ENCODE measurements at regions not wholly inside any gene's neighbourhood (a gene's known extent, or its start where the extent isn't known, plus 50 kb on each side); places are given as distances from the start of the nearest gene placed in this dataset.

- no peaks in the 10 kb centered on the region for H3K36me3 ChIP-seq (ENCODE audit: control insufficient read depth in 2 of 2, extremely low read depth in 1 of 2, insufficient read depth in 2 of 2, low read length in 2 of 2)
- no peaks in the 10 kb centered on the region for H4K20me1 ChIP-seq (ENCODE audit: control insufficient read depth, extremely low read depth, insufficient read depth, low read length)
- TF ChIP-seq CTCF (optimal IDR thresholded peaks at IDR 0.05 in 1 of 3, IDR thresholded peaks at IDR 0.05 in 1 of 3, conservative IDR thresholded peaks at IDR 0.05 in 1 of 3; ENCODE audit: extremely low read depth in 1 of 3, insufficient read depth in 2 of 3, low read length in 3 of 3) (no peak), EZH2 (IDR thresholded peaks at IDR 0.05; ENCODE audit: low read length) (no peak)
- DNase-seq (ENCODE audit: low read depth, low spot score) (no peak), FAIRE-seq (no peak)
- H3K27ac ChIP-seq (ENCODE audit: control insufficient read depth, insufficient read depth, low read length): no peak overlapping the region
- H3K4me2 ChIP-seq (ENCODE audit: control insufficient read depth, extremely low read depth, insufficient read depth, low read depth, low read length): no peak overlapping the region
- H3K9me3 ChIP-seq (ENCODE audit: control insufficient read depth, low read depth, low read length): no peaks in the 10 kb centered on the region
- H3K79me2 ChIP-seq (ENCODE audit: control insufficient read depth, insufficient read depth, low read length): no peaks in the 10 kb centered on the region
- no peaks in the 10 kb centered on the region for H3K9me1 ChIP-seq (ENCODE audit: control insufficient read depth, extremely low read depth, insufficient read depth, low read length)
- H3K27me3 ChIP-seq (ENCODE audit: control insufficient read depth, extremely low read depth, insufficient read depth, low read length): no peaks in the 10 kb centered on the region
- H3K4me1 ChIP-seq (ENCODE audit: control insufficient read depth, extremely low read depth, insufficient read depth, low read length): peaks cover 3% of the 10 kb centered on the region
- H2AFZ ChIP-seq (ENCODE audit: control insufficient read depth, low read length): no peak overlapping the region
- no peak overlapping the region for H3K4me3 ChIP-seq (ENCODE audit: control insufficient read depth in 2 of 3, extremely low read depth in 1 of 3, insufficient read depth in 2 of 3, low read depth in 1 of 3, low read length in 3 of 3)
- dilution Hi-C loops (cut with MboI; ENCODE audit: extremely low pct_ligation_motif_present, low sequenced_read_pairs): no loop called here
- H3K9ac ChIP-seq (ENCODE audit: control insufficient read depth, extremely low read depth, insufficient read depth, low read length): no peak overlapping the region
Measured at GRCh38 chr4:89587364-89587763, 249.6 kb downstream of the SNCA start.

GRCh38 chr4:89586864-89587263 is 250.1 kb downstream of the SNCA start:
- DNase-seq (ENCODE audit: low read depth, low spot score): no peak
- Histone ChIP-seq H3K27me3 (ENCODE audit: control insufficient read depth, extremely low read depth, insufficient read depth, low read length) (no peaks in the 10 kb centered on the region), H3K27ac (ENCODE audit: control insufficient read depth, insufficient read depth, low read length) (no peak overlapping the region), H3K4me1 (ENCODE audit: control insufficient read depth, extremely low read depth, insufficient read depth, low read length) (peaks cover 3% of the 10 kb centered on the region), H2AFZ (ENCODE audit: control insufficient read depth, low read length) (no peak overlapping the region), H3K9ac (ENCODE audit: control insufficient read depth, extremely low read depth, insufficient read depth, low read length) (no peak overlapping the region), H3K4me3 (ENCODE audit: control insufficient read depth in 2 of 3, extremely low read depth in 1 of 3, insufficient read depth in 2 of 3, low read depth in 1 of 3, low read length in 3 of 3) (no peak overlapping the region), H3K9me1 (ENCODE audit: control insufficient read depth, extremely low read depth, insufficient read depth, low read length) (no peaks in the 10 kb centered on the region), H3K4me2 (ENCODE audit: control insufficient read depth, extremely low read depth, insufficient read depth, low read depth, low read length) (no peak overlapping the region), H4K20me1 (ENCODE audit: control insufficient read depth, extremely low read depth, insufficient read depth, low read length) (no peaks in the 10 kb centered on the region), H3K36me3 (ENCODE audit: control insufficient read depth in 2 of 2, extremely low read depth in 1 of 2, insufficient read depth in 2 of 2, low read length in 2 of 2) (no peaks in the 10 kb centered on the region), H3K9me3 (ENCODE audit: control insufficient read depth, low read depth, low read length) (no peaks in the 10 kb centered on the region), H3K79me2 (ENCODE audit: control insufficient read depth, insufficient read depth, low read length) (no peaks in the 10 kb centered on the region)
- peak; percentile 13 for FAIRE-seq
- dilution Hi-C loops (cut with MboI; ENCODE audit: extremely low pct_ligation_motif_present, low sequenced_read_pairs): no loop called here
- TF ChIP-seq CTCF (optimal IDR thresholded peaks at IDR 0.05 in 1 of 3, IDR thresholded peaks at IDR 0.05 in 1 of 3, conservative IDR thresholded peaks at IDR 0.05 in 1 of 3; ENCODE audit: extremely low read depth in 1 of 3, insufficient read depth in 2 of 3, low read length in 3 of 3) (peak in 1 of 3 experiments; percentile 8), EZH2 (IDR thresholded peaks at IDR 0.05; ENCODE audit: low read length) (no peak)

All from keratinocyte (primary cell).